GM19239 (cell line): ENCODE measurements at regions not wholly inside any gene's neighbourhood (a gene's known extent, or its start where the extent isn't known, plus 50 kb on each side); places are given as distances from the start of the nearest gene placed in this dataset.

Source experiments
- DNase-seq: peaks from one replicate; pipeline ENCODE4 v3.0.0; 2011; ENCODE audit warnings: low spot score; ENCODE audit not compliant: insufficient read length
- FAIRE-seq: peaks from 2 replicates; lab custom pipeline; 2011; peaks lifted over from hg19 to GRCh38; lab: Jason Lieb, UNC

DNA sequence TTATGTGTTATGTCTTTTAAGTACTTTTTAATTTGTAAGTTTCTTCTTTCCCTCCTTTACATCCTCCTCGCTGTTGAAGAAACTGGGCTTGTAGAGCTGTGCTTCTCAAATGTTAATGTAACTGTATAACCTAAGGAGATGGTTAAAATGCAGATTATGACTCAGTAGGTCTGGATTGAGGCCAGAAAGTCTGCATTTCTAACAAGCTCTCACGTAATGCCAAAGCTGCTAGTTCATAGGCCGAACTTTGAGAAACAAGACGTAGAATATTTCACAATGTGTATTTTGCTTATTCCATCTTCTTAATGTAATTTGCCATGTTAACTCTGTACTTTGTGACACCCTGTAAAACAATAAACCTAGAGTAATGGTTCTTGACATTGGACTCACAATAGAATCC, 193.3 kb upstream of the SYT1 start:
- no peak for DNase-seq
- no peak for FAIRE-seq

DNA sequence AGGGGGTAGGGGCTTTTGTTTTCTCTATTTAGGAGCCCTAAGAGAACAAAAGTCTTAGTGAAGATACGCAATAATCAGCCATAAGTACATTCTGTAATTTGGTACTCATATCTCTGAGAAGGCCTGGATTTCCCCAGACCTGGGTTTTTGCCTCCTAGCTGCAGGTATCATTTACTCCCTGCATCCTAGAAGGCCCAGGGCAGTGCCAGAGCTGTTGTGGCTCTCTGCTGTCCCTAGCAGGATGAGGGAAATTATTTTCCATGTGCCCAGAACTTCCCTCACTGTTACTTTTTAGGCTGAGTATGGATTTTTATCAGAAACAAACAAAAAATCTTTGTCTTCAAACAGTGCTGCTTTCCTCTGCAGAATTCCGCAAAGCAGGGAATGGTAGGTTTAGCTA, 192.5 kb upstream of the SYT1 start:
- FAIRE-seq (no peak), DNase-seq (no peak)

DNA sequence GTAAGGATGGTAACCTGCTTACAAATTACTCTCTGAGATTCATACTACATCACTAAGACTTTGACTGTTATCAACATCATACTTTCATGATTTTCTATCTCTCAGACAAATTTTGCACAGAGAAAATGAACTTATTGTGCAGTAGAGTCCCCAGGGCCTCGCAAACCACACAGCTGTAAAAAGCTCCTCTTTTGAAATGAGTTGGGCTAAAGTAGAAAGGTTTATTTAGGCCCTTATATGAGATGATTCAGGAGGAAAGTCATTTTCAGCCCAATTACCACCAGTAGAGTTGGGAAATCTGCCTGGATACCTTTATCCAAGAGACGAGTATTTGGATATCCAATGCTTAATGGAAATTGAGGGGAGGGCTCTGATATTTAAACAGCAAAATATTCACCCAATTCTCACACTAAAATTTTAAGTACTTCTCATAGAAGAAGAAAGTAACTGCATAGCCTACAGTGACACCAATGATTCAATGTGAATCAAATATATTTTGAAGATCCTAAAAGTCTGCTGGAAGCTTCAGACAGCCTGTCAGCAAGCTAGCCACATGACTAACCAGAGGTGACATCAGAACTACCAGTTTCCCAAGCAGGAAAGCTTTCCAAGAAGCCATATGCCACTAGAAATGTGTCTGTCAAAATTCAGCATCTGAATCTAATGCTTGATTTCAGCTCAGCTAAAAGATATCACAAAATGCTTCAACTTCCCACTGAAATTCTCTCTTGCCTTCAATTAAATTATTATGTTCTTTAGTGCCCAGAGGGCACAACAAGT, 190.1 kb upstream of the SYT1 start:
- no peak for FAIRE-seq
- DNase-seq: no peak

DNA sequence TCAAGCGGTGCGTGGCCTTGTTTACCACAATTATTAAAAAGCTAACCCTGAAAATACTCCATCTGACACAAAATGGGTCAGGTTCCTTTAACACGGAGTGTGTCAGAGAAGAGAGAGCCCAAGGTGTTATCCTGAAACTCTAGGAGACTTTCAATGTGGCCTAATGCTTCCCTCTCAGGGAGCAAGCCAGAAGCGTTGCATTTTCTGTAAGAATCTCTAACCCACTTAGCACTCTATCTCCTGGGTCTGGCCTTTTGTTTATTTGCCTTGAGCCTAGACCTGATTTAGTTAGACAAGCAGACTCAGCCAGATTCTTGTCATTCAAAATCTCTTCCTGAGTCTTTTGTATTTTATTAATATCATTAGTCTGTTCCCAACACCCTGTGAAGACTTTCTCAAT, 184.0 kb upstream of the SYT1 start:
- DNase-seq: no peak

DNA sequence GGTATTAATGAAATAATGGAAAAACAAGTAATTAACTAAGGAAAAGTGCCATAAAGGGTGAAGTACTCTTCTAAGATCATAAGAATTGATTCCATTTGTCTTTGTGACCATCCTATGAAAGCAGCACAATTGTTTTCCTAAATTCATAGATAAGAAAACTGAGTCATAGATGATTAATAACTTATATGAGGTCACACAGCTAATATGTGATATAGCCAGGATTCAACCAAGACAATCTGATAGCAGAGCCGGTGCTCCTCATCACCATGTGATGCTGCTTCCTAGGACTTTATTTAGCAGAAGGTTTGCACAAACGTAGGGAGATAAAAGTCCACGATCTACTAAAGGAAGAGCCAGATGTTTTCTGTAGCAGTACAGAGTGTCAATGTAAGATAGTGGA, 181.5 kb upstream of the SYT1 start:
- DNase-seq: no peak
- no peak for FAIRE-seq

More for the DNA sequence above, 184.0 kb upstream of the SYT1 start:
- FAIRE-seq: no peak

DNA sequence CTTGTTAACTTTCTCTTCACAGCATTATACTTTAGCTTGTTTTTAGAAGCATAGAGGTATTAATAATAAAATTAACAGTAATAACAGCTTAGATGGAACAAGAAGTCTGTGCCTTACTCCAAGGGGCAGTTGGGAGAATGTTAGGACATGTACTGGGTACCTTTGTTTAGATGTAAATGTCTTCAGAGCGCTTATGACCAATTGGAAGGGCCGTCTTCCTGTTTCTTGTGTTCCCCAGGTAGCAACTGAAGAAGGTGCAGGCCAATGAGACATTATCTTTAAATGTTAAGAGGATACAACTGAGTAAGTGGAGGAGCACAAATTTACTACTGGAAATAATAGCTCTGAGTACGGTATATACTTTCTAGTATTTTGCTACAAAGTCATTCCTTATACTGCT, 180.9 kb upstream of the SYT1 start:
- no peak for DNase-seq
- FAIRE-seq: no peak

DNA sequence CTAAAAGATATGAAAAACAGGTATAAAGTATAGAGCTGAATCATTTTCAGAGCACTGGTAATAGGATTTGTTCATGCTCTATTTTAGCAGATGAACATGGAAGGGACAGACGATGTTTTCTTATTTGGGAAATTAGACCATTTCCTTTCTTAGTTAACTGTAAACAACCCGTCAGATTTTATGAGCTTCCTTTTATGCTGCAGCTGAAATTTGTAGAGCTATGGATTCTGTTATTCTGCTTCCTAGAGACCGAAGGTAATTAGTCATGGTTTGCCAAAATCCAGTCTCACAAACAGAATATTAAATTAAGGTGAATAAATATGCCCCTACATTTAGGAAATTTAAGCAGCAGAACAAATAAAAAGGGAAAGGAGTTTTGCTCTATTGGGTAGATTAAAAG, 180.2 kb upstream of the SYT1 start:
- FAIRE-seq: no peak
- no peak for DNase-seq

DNA sequence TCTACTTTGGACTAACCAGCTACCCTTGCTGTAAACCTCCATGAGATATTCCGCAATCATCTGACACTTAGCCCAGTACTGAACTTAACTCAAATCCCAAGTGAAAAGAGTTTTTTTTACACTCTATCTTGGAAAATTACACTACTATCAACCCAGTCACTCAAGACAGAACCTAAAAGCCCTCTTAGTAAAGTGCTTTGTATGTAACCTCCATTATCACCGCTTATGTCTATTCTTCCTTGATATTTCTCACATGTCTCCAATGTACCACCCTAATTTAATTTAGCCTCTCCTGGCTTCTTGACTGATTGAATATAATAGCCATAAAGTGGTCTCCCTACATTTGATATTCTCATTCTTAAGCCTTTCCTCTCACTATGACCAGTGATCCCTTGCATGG, 168.8 kb upstream of the SYT1 start:
- DNase-seq (no peak), FAIRE-seq (no peak)

DNA sequence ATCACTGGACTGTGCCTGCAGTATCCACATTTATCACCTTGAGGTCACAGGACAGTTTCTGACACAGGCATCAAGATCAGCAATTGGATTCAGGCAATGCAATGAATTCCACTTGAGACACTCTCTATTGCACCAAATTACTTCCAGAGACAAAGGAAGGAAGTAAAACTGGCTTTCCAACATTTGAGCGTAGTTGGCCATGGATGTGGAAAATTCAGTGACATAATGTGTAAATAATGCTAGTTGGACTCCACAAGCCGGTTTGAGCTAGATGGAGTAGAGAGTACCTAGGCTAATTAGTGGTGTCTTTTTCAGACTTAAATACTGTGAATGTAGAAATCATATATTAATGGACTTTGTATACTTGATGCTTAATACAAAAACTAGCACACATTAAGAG, 168.3 kb upstream of the SYT1 start:
- FAIRE-seq (no peak), DNase-seq (no peak)

DNA sequence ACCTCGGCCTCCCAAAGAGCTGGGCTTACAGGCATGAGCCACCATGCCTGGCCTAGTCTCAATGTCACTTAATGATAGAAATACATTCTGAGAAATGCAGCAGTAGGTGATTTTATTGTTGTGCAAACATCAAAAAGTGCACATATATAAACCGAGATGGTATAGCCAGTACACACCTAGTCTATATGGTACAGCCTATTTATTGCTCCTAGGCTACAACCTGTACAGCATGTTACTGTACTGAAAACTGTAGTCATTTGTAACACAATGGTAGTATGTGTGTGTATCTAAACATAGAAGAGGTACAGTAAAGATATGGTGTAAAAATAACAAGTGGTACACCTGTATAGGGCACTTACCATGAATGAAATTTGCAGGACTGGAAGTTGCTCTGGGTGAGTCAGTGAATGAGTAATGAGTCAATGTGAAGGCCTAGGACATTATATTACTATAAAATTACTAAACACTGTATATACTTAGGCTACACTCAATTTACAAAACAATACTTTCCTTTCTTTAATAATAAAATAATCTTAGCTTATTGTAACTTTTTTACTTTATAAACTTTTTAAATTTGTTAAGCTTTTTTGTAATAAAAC, 166.7 kb upstream of the SYT1 start:
- no peak for DNase-seq
- FAIRE-seq: no peak

DNA sequence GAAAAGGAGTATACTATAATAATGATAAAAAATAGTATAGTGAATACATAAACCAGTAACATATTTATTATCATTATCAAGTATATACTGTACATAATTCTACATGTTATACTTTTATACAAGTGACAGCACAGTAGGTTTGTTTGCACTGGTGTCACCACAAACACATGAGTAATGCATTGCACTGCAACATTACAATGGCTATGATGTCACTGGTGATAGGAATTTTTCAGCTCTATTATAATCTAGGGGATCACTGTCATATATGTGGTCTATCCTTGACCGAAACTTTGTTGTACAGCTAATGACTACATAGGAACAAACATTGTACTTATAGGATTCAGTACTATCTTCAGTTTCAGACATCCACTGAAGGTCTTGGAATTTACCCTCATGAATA, 165.8 kb upstream of the SYT1 start:
- FAIRE-seq (no peak), DNase-seq (no peak)

DNA sequence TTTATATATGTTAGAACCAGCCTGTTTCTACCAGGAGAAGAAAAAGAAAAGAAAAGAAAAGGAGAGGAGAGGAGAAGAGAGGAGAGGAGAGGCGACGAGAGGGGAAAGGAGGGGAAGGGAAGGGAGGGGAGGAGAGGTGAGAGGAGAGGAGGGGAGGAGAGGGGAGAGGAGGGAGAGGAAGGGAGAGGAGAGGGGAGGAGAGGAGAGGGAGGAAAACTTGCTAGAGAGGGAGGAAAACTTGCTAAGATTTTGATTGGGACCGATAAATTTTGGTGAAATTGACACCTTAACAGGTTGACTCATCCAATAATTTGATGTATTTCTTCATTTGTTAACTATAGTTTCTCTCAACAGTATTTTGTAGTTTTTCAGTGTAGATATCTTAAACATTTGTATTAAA, 164.0 kb upstream of the SYT1 start:
- DNase-seq (no peak), FAIRE-seq (no peak)

DNA sequence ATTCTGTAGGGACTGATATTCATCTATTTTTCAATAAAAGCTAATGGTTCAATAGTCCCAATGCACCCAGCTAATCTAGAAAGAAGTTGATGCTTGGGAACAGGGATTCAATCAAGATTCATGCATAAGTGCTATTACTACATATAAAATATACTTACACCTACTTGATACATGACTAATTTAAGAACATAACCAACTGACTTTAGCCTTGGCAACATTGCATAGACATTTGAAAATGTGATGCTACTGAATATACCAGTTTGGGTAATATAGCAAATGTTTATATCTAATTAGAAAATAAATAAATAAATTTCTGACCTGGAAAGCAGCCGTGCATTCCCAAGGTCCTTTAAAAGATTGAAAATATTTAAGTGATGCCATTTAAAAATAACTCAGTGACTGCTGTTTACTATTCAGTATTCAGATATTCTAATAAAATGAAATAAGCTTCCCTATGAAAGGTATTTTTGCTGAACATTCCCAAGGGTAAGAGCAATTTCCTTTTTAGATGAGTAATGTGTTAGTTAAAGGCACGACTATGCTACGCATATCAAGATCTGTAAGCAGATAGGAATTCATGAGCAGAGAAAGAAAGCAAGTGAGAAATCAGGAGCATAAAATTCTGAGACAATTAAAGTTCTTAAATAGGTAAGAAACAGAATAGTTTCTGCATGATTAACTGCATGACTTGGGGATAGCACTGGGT, 160.6 kb upstream of the SYT1 start:
- no peak for DNase-seq
- FAIRE-seq: no peak

DNA sequence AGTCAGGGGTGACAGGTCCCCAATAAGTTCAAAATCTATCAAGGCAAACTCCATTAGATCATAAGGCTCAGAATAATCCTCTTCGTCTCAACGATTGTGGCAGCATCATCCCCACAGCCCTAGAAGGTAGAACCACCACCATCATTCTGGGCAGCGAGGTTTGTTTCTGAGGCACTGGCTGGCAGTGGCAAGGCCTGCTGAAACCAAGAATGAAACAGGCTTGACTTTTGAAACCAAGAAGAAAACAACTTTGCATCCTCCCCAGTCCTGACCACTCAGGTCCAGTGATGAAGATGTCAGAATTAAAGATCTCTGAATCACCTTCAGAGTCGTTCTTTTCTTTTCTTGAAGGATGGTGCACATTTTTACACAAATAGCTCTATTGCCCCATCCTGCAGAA, 152.6 kb upstream of the SYT1 start:
- FAIRE-seq (no peak), DNase-seq (no peak)

DNA sequence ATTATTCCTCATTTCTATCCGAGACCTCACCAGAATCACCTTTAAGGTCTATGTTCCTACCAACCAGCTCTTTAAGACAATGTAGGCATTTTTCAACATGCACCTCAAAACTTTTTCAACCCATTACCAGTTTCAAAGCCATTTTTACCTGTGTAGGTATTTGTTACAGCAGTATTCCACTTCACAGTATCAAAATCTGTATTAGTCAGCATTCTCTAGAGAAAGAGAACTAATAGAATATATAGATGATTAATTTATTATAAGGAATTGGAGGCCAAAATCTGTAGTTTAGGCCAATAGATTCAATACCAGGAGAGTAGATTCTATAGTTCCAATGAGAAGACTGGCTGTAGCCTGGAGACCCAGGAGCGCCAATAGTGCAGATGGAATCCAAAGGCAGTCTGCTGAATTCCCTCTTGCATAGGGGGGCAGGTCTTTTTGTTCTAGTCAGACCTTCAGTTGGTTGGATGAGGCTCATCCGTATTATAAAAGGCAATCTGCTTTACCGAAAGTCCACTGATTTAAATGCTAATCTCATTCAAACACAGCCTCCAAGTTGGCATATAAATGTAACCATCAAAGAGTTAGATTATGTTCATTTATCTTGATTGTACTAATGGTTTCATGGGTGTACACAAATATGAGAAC, 151.6 kb upstream of the SYT1 start:
- DNase-seq (no peak), FAIRE-seq (no peak)

DNA sequence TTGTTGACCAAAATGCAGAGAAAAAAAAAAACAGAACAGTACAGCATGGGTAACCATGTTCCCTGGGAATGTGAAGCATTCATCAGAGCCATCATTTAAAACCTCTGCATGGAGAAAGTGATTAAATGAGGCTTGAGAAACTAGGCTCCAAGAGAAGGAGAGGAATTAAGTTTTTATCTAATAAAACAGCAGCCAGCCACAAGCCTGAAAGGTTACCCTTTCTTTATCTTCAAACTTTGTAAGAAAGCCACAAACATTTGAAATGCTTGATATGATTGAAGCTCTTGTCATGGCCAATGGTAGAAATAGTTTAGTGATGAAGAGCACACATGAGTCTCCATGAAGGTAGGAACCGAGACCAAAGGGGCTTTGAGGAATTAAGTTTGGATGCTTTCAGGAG, 144.9 kb upstream of the SYT1 start:
- DNase-seq: no peak
- no peak for FAIRE-seq

DNA sequence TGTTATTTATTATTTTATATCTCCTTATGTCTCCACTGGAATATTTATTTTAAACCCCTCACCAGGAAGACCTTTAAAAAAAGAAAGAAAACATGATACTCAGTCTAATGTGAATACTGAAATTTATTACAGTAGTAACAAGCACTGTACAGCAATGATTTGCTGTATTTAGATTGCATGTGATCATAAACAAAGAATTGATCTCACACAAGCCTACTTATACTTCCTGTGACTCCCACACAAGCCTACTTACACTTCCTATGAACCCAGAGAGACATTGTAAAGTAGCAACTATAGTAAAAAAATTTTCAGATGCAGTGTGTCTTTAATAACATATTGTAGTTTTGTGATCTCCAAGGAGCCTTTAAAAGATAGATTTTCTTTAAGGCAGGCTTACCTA, 142.7 kb upstream of the SYT1 start:
- FAIRE-seq (no peak), DNase-seq (no peak)

DNA sequence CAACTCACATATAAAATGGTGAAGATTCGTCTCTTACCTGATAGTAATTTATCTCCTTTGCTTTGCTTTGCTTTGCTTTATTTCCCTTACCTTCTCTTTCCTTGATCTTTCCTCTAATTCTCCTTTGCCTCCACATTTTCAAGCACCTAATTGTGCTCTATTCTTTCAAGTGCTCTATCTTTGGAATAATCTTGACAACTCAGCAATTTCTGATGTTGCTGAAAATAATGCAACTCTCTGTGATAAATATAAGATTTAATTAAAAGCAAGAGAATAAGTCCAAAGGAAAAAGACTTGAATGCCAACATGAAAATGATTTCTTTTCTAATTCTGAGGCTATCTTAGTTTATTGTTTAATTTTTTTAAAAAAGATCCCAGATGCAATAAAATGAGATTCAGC, 139.5 kb upstream of the SYT1 start:
- DNase-seq: no peak
- no peak for FAIRE-seq

DNA sequence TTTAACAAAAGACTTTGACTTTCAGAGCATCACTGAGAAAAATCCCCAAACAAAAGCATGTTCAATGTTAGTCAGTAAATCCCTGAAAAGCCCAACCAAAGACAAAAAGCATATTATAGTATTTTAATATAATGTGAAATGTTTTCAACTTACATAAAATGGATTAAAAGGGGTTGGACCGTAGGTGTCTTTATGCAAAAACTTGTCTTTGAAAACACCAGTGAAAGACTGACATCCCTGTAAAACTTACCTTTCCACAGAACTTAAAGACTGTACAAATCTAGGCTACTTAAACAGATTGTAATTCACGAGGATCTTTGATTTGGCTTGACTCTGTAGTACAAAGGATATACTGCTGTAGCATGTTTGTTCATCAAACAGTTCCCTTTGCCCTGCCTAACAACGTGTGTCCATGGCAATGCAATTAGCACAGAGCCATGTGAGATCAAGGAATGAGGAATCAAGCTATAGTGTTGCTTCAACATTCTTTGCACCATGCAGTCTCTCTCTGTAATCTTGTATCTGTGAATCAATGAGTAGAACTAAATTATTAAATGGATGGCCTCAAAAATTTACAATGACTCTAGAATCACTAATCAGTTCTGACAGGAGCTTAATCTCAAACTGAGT, 138.5 kb upstream of the SYT1 start:
- DNase-seq: no peak
- FAIRE-seq: no peak

DNA sequence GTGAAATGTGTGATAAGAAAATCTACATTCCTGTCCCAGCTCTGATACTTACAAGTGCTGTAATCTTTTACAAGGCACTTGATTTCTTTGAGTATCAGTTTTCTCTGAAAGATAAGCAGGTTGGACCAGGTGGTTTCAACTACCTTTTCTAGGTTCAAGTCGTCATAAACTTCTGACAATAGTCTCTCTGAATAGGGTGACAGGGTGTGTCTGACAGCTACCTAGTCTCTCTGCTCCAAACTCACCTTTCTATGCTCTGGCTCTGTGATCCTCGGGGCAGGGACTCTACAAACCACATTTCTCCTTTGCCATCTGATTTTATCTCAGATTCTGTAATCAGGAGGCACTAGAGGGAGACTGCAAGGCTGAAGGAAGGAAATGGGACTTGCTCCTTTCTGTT, 137.7 kb upstream of the SYT1 start:
- FAIRE-seq (no peak), DNase-seq (no peak)

DNA sequence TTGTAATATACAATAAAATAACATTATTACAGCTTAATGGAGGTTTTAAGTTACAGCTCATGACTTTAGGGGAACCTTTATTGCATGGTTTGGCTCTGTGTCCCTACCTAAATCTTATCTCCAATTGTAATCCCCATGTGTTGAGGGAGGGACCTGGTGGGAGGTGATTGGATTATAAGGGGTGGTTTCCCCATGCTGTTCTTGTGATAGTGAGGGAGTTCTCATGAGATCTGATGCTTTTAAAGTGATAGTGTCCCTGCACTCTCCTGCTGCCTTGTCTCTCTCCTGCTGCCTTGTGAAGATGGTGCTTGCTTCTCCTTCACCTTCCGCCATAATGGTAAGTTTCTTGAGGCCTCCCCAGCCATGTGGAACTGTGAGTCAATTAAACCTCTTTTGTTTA, 132.1 kb upstream of the SYT1 start:
- FAIRE-seq (no peak), DNase-seq (no peak)
